CD4-positive, alpha-beta T cell (primary cell): ENCODE measurements at regions not wholly inside any gene's neighbourhood (a gene's known extent, or its start where the extent isn't known, plus 50 kb on each side); places are given as distances from the start of the nearest gene placed in this dataset.

Source experiments
- ATAC-seq: fragments of 200-7000 bp; cut with Tn5 transposase; one replicate; pipeline ENCODE4 v1.10.0; 2022; ENCODE audit warnings: mild to moderate bottlenecking; ENCODE audit not compliant: poor library complexity
- CTCF ChIA-PET: fragments of 350-600 bp; sonication (Branson Sonifier 250); formaldehyde crosslinking; loops from one replicate; lab custom pipeline; 2021; ENCODE audit warnings: antibody characterized with exemption, inconsistent platforms; lab: Charles Lee
- POLR2A ChIA-PET: fragments of 350-600 bp; sonication (Branson Sonifier 250); formaldehyde crosslinking; loops from one replicate; lab custom pipeline; 2021; ENCODE audit warnings: antibody characterized with exemption, inconsistent platforms; lab: Charles Lee
- DNase-seq, 14 experiments: peaks; one replicate each; pipeline ENCODE4 v3.0.0-alpha.2; 2013 to 2020; ENCODE audit warnings: mixed read lengths in 2 of 14
- H3K27ac ChIP-seq, 2 donors: one replicate each; pipeline versions ENCODE4 v1.5.1 to v1.7.0; 2013; ENCODE audit warnings: low read length in 2 of 2, low read depth in 1 of 2, mild to moderate bottlenecking in 1 of 2
- H3K27me3 ChIP-seq, 2 experiments: 1 replicate in 1 of 2; 2 replicates in 1 of 2; pipeline versions ENCODE4 v1.6.1 to v1.7.0; 2013; ENCODE audit warnings: low read length in 2 of 2, control low read depth in 1 of 2, mild to moderate bottlenecking in 1 of 2, moderate library complexity in 1 of 2; ENCODE audit not compliant: insufficient read depth in 2 of 2, control insufficient read depth in 1 of 2
- H3K36me3 ChIP-seq: one replicate; pipeline ENCODE4 v1.6.1; 2013; ENCODE audit warnings: low read length, control low read depth; ENCODE audit not compliant: insufficient read depth
- H3K4me1 ChIP-seq: one replicate; pipeline ENCODE4 v1.6.1; 2013; ENCODE audit warnings: low read length, control low read depth; ENCODE audit not compliant: insufficient read depth
- H3K4me3 ChIP-seq: one replicate; pipeline ENCODE4 v1.5.1; 2013; ENCODE audit warnings: mild to moderate bottlenecking, low read length, moderate library complexity
- H3K9me3 ChIP-seq, 2 experiments: 1 replicate in 1 of 2; 2 replicates in 1 of 2; pipeline versions ENCODE4 v1.6.1 to v1.7.0; 2013; ENCODE audit warnings: low read length in 2 of 2, mild to moderate bottlenecking in 2 of 2, control low read depth in 1 of 2, moderate library complexity in 1 of 2; ENCODE audit not compliant: control insufficient read depth in 1 of 2, insufficient read depth in 1 of 2
- H3K27ac Mint-ChIP-seq: one replicate; pipeline ENCODE4 v1.8.0; 2020; ENCODE audit warnings: mixed read lengths
- H3K27me3 Mint-ChIP-seq: one replicate; pipeline ENCODE4 v1.8.0; 2021; ENCODE audit warnings: mixed read lengths
- H3K36me3 Mint-ChIP-seq: one replicate; pipeline ENCODE4 v1.8.0; 2021; ENCODE audit warnings: low read depth, mixed read lengths
- H3K4me1 Mint-ChIP-seq: one replicate; pipeline ENCODE4 v1.8.0; 2021; ENCODE audit warnings: low read depth, mixed read lengths
- H3K4me3 Mint-ChIP-seq: one replicate; pipeline ENCODE4 v1.8.0; 2020; ENCODE audit warnings: mild to moderate bottlenecking, mixed read lengths
- H3K9me3 Mint-ChIP-seq: one replicate; pipeline ENCODE4 v1.8.0; 2020; ENCODE audit warnings: mixed read lengths
- intact Hi-C, 2 experiments: fragments of 100-400 bp; cut with DNase I in 1 of 2; cut with micrococcal nuclease in 1 of 2; formaldehyde crosslinking; loops; one replicate each; pipeline versions ENCODE4 v1.15.1 to v1.9.0; 2023 to 2025; cut with DNase I, micrococcal nuclease
- TF ChIP-seq, protein P1 (sequence below): fragments of 200-600 bp; IDR thresholded peaks from one replicate; pipeline ENCODE4 v1.8.0; 2022; ENCODE audit warnings: antibody characterized with exemption, mild to moderate bottlenecking

DNA sequence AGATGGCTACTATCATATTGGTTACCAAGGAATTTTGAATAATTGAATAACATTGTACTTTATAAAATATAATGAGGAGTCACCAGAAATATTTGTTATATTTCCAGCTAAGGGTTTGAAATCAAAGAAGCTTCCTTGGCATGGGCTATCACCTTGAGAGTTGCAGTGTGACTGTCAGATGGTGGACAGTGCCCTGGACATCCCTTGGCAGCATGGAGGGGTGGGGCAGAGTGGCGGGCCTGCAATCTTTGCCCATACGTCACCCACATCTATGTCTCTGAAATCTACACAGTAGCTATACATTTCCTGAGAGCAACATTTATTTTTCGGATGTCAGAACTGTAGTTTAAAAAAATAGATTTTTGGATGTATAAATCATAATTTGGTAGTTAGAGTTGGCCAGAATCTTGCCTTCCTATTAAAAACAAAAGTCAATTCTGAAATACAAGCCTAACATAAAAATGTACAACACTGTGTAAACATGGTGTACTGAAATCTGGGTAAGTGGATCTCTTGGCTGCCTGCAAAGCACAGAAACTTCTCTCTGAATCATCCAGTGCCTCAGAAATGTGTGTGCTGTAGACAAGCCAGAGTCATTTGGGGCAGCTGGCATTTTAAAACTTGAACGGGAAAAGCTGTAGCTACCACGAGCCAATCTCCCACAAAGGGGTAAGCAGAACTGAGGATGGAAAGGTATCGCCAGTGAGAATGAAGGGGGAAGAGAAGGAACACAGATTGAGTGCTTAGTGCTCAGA, 124.2 kb upstream of the ARHGAP28 start:
- no peaks in the 10 kb centered on the region for H3K27me3 ChIP-seq
- H3K36me3 ChIP-seq, result no peaks in the 10 kb centered on the region
- no peak overlapping the region for H3K4me3 ChIP-seq
- TF ChIP-seq, protein P1, sequence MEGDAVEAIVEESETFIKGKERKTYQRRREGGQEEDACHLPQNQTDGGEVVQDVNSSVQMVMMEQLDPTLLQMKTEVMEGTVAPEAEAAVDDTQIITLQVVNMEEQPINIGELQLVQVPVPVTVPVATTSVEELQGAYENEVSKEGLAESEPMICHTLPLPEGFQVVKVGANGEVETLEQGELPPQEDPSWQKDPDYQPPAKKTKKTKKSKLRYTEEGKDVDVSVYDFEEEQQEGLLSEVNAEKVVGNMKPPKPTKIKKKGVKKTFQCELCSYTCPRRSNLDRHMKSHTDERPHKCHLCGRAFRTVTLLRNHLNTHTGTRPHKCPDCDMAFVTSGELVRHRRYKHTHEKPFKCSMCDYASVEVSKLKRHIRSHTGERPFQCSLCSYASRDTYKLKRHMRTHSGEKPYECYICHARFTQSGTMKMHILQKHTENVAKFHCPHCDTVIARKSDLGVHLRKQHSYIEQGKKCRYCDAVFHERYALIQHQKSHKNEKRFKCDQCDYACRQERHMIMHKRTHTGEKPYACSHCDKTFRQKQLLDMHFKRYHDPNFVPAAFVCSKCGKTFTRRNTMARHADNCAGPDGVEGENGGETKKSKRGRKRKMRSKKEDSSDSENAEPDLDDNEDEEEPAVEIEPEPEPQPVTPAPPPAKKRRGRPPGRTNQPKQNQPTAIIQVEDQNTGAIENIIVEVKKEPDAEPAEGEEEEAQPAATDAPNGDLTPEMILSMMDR, result no peak
- H3K9me3 ChIP-seq, result peaks cover 0 to 20% of the 10 kb centered on the region in 2 experiments
- Mint-ChIP-seq H3K36me3 (no peaks in the 10 kb centered on the region), H3K27me3 (no peaks in the 10 kb centered on the region), H3K4me1 (no peaks in the 10 kb centered on the region), H3K9me3 (no peaks in the 10 kb centered on the region), H3K27ac (no peak overlapping the region), H3K4me3 (no peak overlapping the region)
- POLR2A ChIA-PET, result no interaction called here
- no peak for DNase-seq
- no peak overlapping the region for H3K27ac ChIP-seq
- ATAC-seq, result no peak
- intact Hi-C loops, result no loop called here
- H3K4me1 ChIP-seq, result no peaks in the 10 kb centered on the region
- CTCF ChIA-PET, result no interaction called here

DNA sequence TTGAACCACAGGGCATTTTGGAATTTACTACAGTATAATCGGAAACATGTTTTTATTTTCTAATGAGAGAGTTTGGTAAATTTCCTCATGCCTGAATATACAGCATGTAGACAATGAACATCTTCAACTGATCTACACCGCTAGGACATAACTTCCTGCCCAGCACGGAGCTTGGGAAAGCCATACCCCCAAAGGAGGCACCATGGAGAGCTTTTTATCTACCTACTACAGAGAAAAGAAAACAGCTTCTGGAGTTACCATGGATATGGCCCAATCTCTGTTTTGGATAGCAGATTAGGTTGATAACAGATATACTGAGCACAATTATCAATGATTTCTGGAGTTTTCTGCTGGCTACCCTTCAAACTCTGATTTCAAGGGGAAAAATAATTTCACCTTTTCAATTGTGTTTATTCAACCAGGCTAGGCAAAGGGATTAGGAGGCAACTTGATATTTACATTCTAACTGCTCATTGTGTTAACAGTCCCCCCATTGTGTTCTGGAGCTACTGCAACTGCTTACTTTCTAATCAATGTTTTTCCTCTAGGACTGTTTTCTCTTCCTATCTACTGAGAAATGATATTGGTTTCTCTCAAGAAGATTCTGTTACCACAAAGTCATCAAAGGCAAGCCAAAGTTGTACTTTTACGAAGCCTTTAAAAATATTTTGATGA, 123.0 kb upstream of the ARHGAP28 start:
- no peaks in the 10 kb centered on the region for H3K9me3 Mint-ChIP-seq
- intact Hi-C loops, result no loop called here
- H3K27me3 Mint-ChIP-seq, result no peaks in the 10 kb centered on the region
- no peak for DNase-seq
- ChIA-PET CTCF (no interaction called here), POLR2A (no interaction called here)
- no peaks in the 10 kb centered on the region for H3K36me3 Mint-ChIP-seq
- H3K36me3 ChIP-seq, result no peaks in the 10 kb centered on the region
- H3K4me3 Mint-ChIP-seq, result no peak overlapping the region
- no peak overlapping the region for H3K4me3 ChIP-seq
- no peak overlapping the region for H3K27ac ChIP-seq
- H3K27ac Mint-ChIP-seq, result no peak overlapping the region
- TF ChIP-seq, protein P1, result no peak
- H3K4me1 ChIP-seq, result no peaks in the 10 kb centered on the region
- peaks cover 0 to 19% of the 10 kb centered on the region in 2 experiments for H3K9me3 ChIP-seq
- H3K27me3 ChIP-seq, result no peaks in the 10 kb centered on the region
- no peaks in the 10 kb centered on the region for H3K4me1 Mint-ChIP-seq
- no peak for ATAC-seq

DNA sequence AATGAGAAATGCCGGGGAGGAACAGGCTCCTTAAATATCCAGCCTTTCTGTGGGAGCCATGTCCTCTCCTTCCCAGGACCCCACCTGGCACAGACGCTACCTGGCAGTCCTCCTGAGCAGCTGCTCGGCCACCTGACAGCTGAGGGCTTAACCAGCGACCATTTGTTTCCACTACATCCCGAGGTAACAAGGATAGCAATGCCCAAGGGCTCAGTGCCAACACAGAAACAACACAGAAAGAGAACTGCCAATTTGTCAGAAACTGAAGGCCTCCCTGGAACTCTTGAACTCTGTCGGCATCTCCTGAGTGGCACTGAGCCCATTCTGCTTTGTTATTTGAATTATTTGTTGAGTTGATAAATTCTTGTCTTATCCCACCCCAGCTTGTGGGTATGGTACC, 122.2 kb upstream of the ARHGAP28 start:
- Histone ChIP-seq H3K4me1 (no peaks in the 10 kb centered on the region), H3K27me3 (no peaks in the 10 kb centered on the region), H3K4me3 (no peak overlapping the region), H3K27ac (no peak overlapping the region), H3K36me3 (no peaks in the 10 kb centered on the region), H3K9me3 (peaks cover 0 to 14% of the 10 kb centered on the region in 2 experiments)
- no peak for DNase-seq
- no peaks in the 10 kb centered on the region for H3K36me3 Mint-ChIP-seq
- H3K27me3 Mint-ChIP-seq, result no peaks in the 10 kb centered on the region
- intact Hi-C loops, result no loop called here
- POLR2A ChIA-PET, result no interaction called here
- no peaks in the 10 kb centered on the region for H3K9me3 Mint-ChIP-seq
- TF ChIP-seq, protein P1, result no peak
- H3K27ac Mint-ChIP-seq, result no peak overlapping the region
- H3K4me1 Mint-ChIP-seq, result no peaks in the 10 kb centered on the region
- CTCF ChIA-PET, result no interaction called here
- H3K4me3 Mint-ChIP-seq, result no peak overlapping the region
- ATAC-seq, result no peak
